Hepatocyte (in vitro differentiated cells): ENCODE measurements at regions not wholly inside any gene's neighbourhood (a gene's known extent, or its start where the extent isn't known, plus 50 kb on each side); places are given as distances from the start of the nearest gene placed in this dataset.

Experiments used
- EZH2 ChIP-seq: fragments of 200-600 bp; sonication (generic); IDR thresholded peaks from 2 replicates; pipeline ENCODE4 v1.6.1; 2016; ENCODE audit warnings: antibody characterized with exemption, mild to moderate bottlenecking, borderline replicate concordance
- EZH2phosphoT487 ChIP-seq: fragments of 200-600 bp; sonication (generic); IDR thresholded peaks from one replicate; pipeline ENCODE4 v1.6.1; 2018; ENCODE audit warnings: antibody characterized with exemption, mild to moderate bottlenecking, low read depth, moderate library complexity; ENCODE audit not compliant: unreplicated experiment, severe bottlenecking
- TF ChIP-seq, protein P1 (sequence below): fragments of 200-600 bp; sonication (generic); IDR thresholded peaks from 2 replicates; pipeline ENCODE4 v1.5.1; 2016; ENCODE audit warnings: antibody characterized with exemption, mild to moderate bottlenecking; ENCODE audit not compliant: poor library complexity

DNA sequence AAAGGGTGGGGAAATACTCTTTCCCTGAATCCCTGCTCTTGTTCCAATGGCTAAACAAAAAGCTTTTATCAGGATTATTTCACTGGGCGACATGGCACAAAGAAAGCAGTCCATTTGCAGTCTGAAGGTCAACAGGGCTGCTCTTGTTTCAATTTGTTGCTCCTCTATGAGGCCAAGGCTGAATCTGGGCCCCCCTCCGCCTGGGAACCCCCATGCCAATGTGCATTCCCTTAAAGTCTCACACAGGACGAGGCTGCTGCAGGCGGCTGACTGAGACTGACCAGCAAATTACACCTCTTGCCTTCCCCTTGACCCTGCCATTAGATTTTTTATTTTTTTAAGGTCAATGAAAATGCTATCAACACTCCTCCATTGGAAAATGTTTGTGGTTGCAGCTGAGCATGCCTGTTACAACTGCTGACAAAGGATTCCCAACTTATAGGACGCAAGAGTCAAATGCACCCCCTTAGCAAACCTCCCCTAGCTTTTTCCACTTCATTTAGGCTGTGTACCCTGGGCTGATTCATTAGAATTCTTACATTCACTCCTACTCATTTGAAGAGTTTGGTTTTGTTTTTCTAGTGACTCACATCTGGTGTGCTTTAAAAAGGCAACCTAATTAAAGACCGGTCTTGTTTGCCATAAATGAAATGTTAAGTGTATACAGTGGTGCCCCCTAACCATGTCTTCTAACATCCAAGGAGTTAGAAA is 60.8 kb upstream of the ARHGEF3 start:
- TF ChIP-seq, protein P1, sequence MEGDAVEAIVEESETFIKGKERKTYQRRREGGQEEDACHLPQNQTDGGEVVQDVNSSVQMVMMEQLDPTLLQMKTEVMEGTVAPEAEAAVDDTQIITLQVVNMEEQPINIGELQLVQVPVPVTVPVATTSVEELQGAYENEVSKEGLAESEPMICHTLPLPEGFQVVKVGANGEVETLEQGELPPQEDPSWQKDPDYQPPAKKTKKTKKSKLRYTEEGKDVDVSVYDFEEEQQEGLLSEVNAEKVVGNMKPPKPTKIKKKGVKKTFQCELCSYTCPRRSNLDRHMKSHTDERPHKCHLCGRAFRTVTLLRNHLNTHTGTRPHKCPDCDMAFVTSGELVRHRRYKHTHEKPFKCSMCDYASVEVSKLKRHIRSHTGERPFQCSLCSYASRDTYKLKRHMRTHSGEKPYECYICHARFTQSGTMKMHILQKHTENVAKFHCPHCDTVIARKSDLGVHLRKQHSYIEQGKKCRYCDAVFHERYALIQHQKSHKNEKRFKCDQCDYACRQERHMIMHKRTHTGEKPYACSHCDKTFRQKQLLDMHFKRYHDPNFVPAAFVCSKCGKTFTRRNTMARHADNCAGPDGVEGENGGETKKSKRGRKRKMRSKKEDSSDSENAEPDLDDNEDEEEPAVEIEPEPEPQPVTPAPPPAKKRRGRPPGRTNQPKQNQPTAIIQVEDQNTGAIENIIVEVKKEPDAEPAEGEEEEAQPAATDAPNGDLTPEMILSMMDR, result no peak
- TF ChIP-seq EZH2 (no peak), EZH2phosphoT487 (no peak)
